Epithelial cell of proximal tubule (primary cell): ENCODE measurements at regions not wholly inside any gene's neighbourhood (a gene's known extent, or its start where the extent isn't known, plus 50 kb on each side); places are given as distances from the start of the nearest gene placed in this dataset.

Experiments used
- DNase-seq: peaks from one replicate; pipeline ENCODE4 v3.0.0-alpha.2; 2011; ENCODE audit warnings: low read depth
- H3K4me3 ChIP-seq: 2 replicates; pipeline ENCODE4 v1.5.1; 2011; ENCODE audit warnings: low read depth, mild to moderate bottlenecking, low read length
- TF ChIP-seq, protein P1 (sequence below): conservative IDR thresholded peaks from 2 replicates; pipeline ENCODE4 v1.5.1; 2012; ENCODE audit warnings: low read depth, mild to moderate bottlenecking, low read length

DNA sequence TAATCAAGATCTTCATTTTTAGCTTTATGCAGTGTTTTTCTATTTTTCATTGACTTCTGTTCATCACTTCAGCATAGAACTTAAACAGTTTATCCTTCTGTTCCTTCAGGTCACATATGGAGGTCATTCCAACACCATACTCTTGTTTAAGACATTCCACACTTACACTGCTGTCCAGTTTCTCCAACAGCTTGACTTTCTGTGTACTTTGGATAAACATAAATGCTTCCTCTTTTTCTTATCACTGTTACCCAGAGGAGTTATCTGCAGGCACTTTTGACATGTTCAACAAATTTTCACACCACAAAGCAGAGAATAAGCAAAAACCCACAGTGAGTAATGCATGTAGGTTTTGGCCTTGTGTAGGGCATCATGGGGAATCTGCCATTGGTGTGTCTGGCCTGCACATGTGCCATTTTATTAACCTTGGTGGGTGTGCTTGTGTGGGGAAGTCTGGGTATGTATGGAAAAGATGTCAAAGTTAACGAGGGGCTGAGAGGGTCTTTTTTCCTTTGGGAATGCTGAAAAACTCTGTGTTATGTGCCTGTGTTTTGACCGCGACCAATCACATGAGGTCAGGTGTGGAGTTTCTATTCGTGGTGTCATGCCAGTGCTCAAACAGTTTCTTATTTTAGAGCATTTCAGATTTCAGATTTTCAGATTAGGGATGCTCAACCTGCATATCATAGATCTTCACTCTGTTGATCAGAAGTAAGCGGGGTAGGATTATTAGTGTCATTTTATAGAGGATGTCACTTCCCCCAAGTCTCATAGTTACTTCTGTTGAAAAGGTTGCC lies 53.9 kb upstream of the ACVR1 start:
- no peak for DNase-seq
- TF ChIP-seq, protein P1, sequence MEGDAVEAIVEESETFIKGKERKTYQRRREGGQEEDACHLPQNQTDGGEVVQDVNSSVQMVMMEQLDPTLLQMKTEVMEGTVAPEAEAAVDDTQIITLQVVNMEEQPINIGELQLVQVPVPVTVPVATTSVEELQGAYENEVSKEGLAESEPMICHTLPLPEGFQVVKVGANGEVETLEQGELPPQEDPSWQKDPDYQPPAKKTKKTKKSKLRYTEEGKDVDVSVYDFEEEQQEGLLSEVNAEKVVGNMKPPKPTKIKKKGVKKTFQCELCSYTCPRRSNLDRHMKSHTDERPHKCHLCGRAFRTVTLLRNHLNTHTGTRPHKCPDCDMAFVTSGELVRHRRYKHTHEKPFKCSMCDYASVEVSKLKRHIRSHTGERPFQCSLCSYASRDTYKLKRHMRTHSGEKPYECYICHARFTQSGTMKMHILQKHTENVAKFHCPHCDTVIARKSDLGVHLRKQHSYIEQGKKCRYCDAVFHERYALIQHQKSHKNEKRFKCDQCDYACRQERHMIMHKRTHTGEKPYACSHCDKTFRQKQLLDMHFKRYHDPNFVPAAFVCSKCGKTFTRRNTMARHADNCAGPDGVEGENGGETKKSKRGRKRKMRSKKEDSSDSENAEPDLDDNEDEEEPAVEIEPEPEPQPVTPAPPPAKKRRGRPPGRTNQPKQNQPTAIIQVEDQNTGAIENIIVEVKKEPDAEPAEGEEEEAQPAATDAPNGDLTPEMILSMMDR, result no peak
- H3K4me3 ChIP-seq, result no peak overlapping the region

DNA sequence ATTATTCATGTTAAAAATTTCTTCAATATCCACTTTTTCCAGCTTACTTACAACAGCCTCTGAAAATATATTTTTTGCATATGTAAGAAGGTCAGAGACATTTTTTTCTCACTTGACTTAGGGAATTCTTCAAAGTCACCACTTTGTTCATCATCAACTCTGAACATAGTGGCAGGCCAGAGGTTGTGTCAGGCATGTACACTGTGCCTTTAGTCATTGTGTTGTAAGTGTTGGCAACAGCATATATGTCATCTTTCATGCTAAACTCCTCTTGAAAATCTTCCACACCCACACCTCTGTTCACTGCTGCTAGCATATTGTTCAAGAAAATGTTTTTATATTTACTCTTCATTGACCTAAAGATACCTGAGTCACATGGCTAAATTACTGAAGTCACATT lies 52.2 kb upstream of the ACVR1 start:
- H3K4me3 ChIP-seq, result no peak overlapping the region
- TF ChIP-seq, protein P1, result no peak
- no peak for DNase-seq

DNA sequence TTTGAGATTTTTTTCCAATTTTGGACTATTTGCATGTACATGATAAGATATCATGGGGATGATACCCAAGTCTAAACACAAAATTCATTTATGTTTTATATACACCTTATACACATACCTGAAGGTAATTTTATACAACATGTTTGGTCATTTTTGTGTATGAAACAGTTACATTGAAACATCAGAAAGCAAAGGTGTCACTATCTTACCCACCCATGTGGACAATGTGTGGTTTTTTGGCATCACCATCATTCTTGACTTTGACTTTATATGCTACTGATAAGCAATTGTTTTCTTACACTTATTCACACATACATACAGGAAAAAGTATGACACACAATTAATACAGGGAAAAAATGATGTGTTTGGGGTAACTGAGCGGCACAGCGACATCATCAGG lies 51.0 kb upstream of the ACVR1 start:
- H3K4me3 ChIP-seq, result no peak overlapping the region
- TF ChIP-seq, protein P1, result no peak
- DNase-seq, result no peak
